PFSK-1 (cell line): ENCODE measurements at regions not wholly inside any gene's neighbourhood (a gene's known extent, or its start where the extent isn't known, plus 50 kb on each side); places are given as distances from the start of the nearest gene placed in this dataset.

Source experiments
- FOXP2 ChIP-seq: optimal IDR thresholded peaks from 2 replicates; pipeline ENCODE3; 2011; ENCODE audit warnings: borderline replicate concordance, control low read depth, inconsistent platforms; ENCODE audit not compliant: insufficient read depth; ENCODE audit errors: extremely low read length, extremely low read depth
- POLR2AphosphoS5 ChIP-seq: IDR thresholded peaks from 2 replicates; pipeline ENCODE4 v1.6.1; 2012; ENCODE audit warnings: low read depth, mild to moderate bottlenecking, control low read depth, low read length, moderate library complexity
- REST ChIP-seq, 2 experiments: IDR thresholded peaks; 2 replicates each; pipeline versions ENCODE4 v1.6.1 to v1.8.0; 2011 to 2012; ENCODE audit warnings: low read depth in 2 of 2, low read length in 2 of 2, control low read depth in 1 of 2, inconsistent platforms in 1 of 2, mild to moderate bottlenecking in 1 of 2, moderate library complexity in 1 of 2; ENCODE audit not compliant: insufficient read depth in 1 of 2
- SIN3A ChIP-seq: IDR thresholded peaks from 2 replicates; pipeline ENCODE4 v1.6.1; 2012; ENCODE audit warnings: mild to moderate bottlenecking, low read length, moderate library complexity, borderline replicate concordance; ENCODE audit not compliant: insufficient read depth
- TAF1 ChIP-seq: IDR thresholded peaks from 2 replicates; pipeline ENCODE4 v1.6.1; 2012; ENCODE audit warnings: low read length, control low read depth, borderline replicate concordance; ENCODE audit not compliant: insufficient read depth

GRCh38 chr5:15133456-15133965 is 261.9 kb upstream of the ANKH start:
- TF ChIP-seq REST (IDR thresholded peaks at IDR 0.05; ENCODE audit: insufficient read depth in 1 of 2, low read depth in 2 of 2, low read length in 2 of 2) (no peak), POLR2AphosphoS5 (no peak), SIN3A (no peak), FOXP2 (no peak), TAF1 (no peak)

GRCh38 chr5:15132816-15133405 is 261.3 kb upstream of the ANKH start:
- TF ChIP-seq SIN3A (no peak), FOXP2 (no peak), REST (IDR thresholded peaks at IDR 0.05; ENCODE audit: insufficient read depth in 1 of 2, low read depth in 2 of 2, low read length in 2 of 2) (no peak), POLR2AphosphoS5 (no peak), TAF1 (no peak)

GRCh38 chr5:15131909-15132308 is 260.3 kb upstream of the ANKH start:
- TF ChIP-seq FOXP2, result no peak
- TF ChIP-seq POLR2AphosphoS5, result no peak
- no peak for TF ChIP-seq REST (IDR thresholded peaks at IDR 0.05; ENCODE audit: insufficient read depth in 1 of 2, low read depth in 2 of 2, low read length in 2 of 2)

GRCh38 chr5:15124871-15125568 is 253.4 kb upstream of the ANKH start:
- TF ChIP-seq TAF1 (no peak), SIN3A (no peak), POLR2AphosphoS5 (no peak), FOXP2 (no peak), REST (IDR thresholded peaks at IDR 0.05; ENCODE audit: insufficient read depth in 1 of 2, low read depth in 2 of 2, low read length in 2 of 2) (no peak)

- no peak for TF ChIP-seq SIN3A
- TF ChIP-seq POLR2AphosphoS5, result no peak
- TF ChIP-seq TAF1, result no peak
- TF ChIP-seq FOXP2, result no peak
- TF ChIP-seq REST (IDR thresholded peaks at IDR 0.05; ENCODE audit: insufficient read depth in 1 of 2, low read depth in 2 of 2, low read length in 2 of 2), result no peak
These were observed 252.9 kb upstream of the ANKH start for GRCh38 chr5:15124461-15124860.
